Fibroblast of lung (primary cell): ENCODE measurements at regions not wholly inside any gene's neighbourhood (a gene's known extent, or its start where the extent isn't known, plus 50 kb on each side); places are given as distances from the start of the nearest gene placed in this dataset.

Experiments used
- DNase-seq, 2 donors: peaks; one replicate each; pipeline versions ENCODE4 v3.0.0 to v3.0.0-alpha.2; 2010; ENCODE audit warnings: low read depth in 2 of 2
- H2AFZ ChIP-seq: 2 replicates; pipeline ENCODE4 v1.5.1; 2012; ENCODE audit warnings: low read length, control low read depth, inconsistent platforms
- H3K27ac ChIP-seq: 2 replicates; pipeline ENCODE4 v1.5.1; 2011; ENCODE audit warnings: low read length, control low read depth; ENCODE audit not compliant: insufficient read depth
- H3K27me3 ChIP-seq: 2 replicates; pipeline ENCODE4 v1.5.1; 2011; ENCODE audit warnings: mild to moderate bottlenecking, low read length; ENCODE audit not compliant: control insufficient read depth, insufficient read depth
- H3K36me3 ChIP-seq: 2 replicates; pipeline ENCODE4 v1.5.1; 2011; ENCODE audit warnings: low read length; ENCODE audit not compliant: control insufficient read depth, insufficient read depth
- H3K4me1 ChIP-seq: 2 replicates; pipeline ENCODE4 v1.5.1; 2011; ENCODE audit warnings: low read length; ENCODE audit not compliant: control insufficient read depth, insufficient read depth; ENCODE audit errors: extremely low read depth
- H3K4me2 ChIP-seq: 2 replicates; pipeline ENCODE4 v1.5.1; 2011; ENCODE audit warnings: low read length, control low read depth; ENCODE audit not compliant: insufficient read depth; ENCODE audit errors: extremely low read depth
- H3K4me3 ChIP-seq, 4 experiments: fragments of 200-600 bp in 1 of 4; sonication (generic) in 1 of 4; replicated peaks in 1 of 4; 2 replicates each; pipeline ENCODE4 v1.5.1; 2011 to 2016; ENCODE audit warnings: low read length in 4 of 4, low read depth in 3 of 4, mild to moderate bottlenecking in 3 of 4, control low read depth in 2 of 4, inconsistent platforms in 1 of 4, mixed read lengths in 1 of 4; ENCODE audit not compliant: insufficient read depth in 1 of 4; ENCODE audit errors: control extremely low read depth in 1 of 4
- H3K79me2 ChIP-seq: 2 replicates; pipeline ENCODE4 v1.5.1; 2012; ENCODE audit warnings: mild to moderate bottlenecking, low read length, inconsistent platforms; ENCODE audit not compliant: control insufficient read depth, insufficient read depth
- H3K9ac ChIP-seq: 2 replicates; pipeline ENCODE4 v1.5.1; 2011; ENCODE audit warnings: mild to moderate bottlenecking, low read length, control low read depth; ENCODE audit not compliant: insufficient read depth
- H3K9me3 ChIP-seq: 2 replicates; pipeline ENCODE4 v1.5.1; 2012; ENCODE audit warnings: low read depth, low read length; ENCODE audit not compliant: control insufficient read depth, insufficient read depth
- H4K20me1 ChIP-seq: 2 replicates; pipeline ENCODE4 v1.5.1; 2011; ENCODE audit warnings: low read length; ENCODE audit not compliant: control insufficient read depth, insufficient read depth; ENCODE audit errors: extremely low read depth
- EZH2 ChIP-seq: IDR thresholded peaks from 2 replicates; pipeline ENCODE4 v1.5.1; 2012; ENCODE audit warnings: low read length, control low read depth, mild to moderate bottlenecking; ENCODE audit errors: missing control alignments
- TF ChIP-seq, protein P1 (sequence below), 2 donors: IDR thresholded peaks in 1 of 2; conservative IDR thresholded peaks in 1 of 2; 1 replicate in 1 of 2; 2 replicates in 1 of 2; pipeline ENCODE4 v1.5.1; 2011 to 2012; ENCODE audit warnings: low read length in 2 of 2, control low read depth in 1 of 2, inconsistent platforms in 1 of 2, low read depth in 1 of 2, mild to moderate bottlenecking in 1 of 2

DNA sequence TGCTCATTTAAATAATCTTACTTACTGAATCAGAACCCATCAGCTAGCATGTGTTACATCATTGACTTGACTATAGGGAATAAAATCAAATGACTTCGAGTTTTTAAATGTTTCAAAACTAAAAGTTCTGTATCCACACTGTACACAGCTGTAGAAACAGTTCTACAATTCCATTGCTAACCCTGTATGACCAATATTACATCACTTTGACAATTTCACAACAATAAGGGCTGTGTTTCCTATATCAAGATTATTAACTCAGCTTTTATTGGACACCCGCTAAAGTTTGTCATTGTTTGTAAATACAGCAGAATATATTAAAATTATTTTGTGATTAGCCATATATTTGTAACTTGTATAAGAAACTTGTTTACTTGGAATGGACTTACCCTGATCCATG is 540.8 kb downstream of the PRELID2 start:
- Histone ChIP-seq H3K9me3 (no peaks in the 10 kb centered on the region), H4K20me1 (no peaks in the 10 kb centered on the region), H3K36me3 (no peaks in the 10 kb centered on the region), H3K27ac (no peak overlapping the region), H3K4me3 (no peak overlapping the region), H3K27me3 (no peaks in the 10 kb centered on the region), H2AFZ (no peak overlapping the region), H3K79me2 (no peaks in the 10 kb centered on the region), H3K9ac (no peak overlapping the region), H3K4me2 (no peak overlapping the region), H3K4me1 (no peaks in the 10 kb centered on the region)
- TF ChIP-seq, protein P1, sequence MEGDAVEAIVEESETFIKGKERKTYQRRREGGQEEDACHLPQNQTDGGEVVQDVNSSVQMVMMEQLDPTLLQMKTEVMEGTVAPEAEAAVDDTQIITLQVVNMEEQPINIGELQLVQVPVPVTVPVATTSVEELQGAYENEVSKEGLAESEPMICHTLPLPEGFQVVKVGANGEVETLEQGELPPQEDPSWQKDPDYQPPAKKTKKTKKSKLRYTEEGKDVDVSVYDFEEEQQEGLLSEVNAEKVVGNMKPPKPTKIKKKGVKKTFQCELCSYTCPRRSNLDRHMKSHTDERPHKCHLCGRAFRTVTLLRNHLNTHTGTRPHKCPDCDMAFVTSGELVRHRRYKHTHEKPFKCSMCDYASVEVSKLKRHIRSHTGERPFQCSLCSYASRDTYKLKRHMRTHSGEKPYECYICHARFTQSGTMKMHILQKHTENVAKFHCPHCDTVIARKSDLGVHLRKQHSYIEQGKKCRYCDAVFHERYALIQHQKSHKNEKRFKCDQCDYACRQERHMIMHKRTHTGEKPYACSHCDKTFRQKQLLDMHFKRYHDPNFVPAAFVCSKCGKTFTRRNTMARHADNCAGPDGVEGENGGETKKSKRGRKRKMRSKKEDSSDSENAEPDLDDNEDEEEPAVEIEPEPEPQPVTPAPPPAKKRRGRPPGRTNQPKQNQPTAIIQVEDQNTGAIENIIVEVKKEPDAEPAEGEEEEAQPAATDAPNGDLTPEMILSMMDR (conservative IDR thresholded peaks at IDR 0.05 in 1 of 2, IDR thresholded peaks at IDR 0.05 in 1 of 2; ENCODE audit: low read depth in 1 of 2, low read length in 2 of 2) = no peak
- no peak for TF ChIP-seq EZH2
- peak in 1 of 2 donors; percentile 49 for DNase-seq

DNA sequence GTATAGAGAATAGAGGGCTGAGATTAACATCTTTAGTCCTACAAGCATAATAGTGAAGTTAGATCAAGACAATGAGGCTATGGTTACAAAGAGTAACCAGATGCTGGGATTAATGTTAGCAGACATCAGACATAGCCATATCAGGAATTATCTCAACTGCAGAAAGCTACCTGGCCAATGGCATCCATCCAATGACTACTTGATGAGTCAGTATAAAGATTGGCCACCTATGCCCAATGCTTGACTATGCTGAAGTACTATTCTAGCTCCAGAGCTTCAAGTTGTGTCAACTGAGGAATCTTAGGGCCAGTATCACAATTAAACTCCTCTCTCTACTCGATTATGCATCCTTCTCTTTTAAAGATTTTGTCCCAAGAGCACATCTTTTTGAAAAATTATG is 541.4 kb downstream of the PRELID2 start:
- Histone ChIP-seq H3K4me1 (no peaks in the 10 kb centered on the region), H3K4me3 (no peak overlapping the region), H3K36me3 (no peaks in the 10 kb centered on the region), H3K9ac (no peak overlapping the region), H4K20me1 (no peaks in the 10 kb centered on the region), H2AFZ (no peak overlapping the region), H3K79me2 (no peaks in the 10 kb centered on the region), H3K4me2 (no peak overlapping the region), H3K27ac (no peak overlapping the region), H3K27me3 (no peaks in the 10 kb centered on the region), H3K9me3 (no peaks in the 10 kb centered on the region)
- DNase-seq = no peak
- TF ChIP-seq, protein P1 (conservative IDR thresholded peaks at IDR 0.05 in 1 of 2, IDR thresholded peaks at IDR 0.05 in 1 of 2; ENCODE audit: low read depth in 1 of 2, low read length in 2 of 2) = no peak
- TF ChIP-seq EZH2 = no peak

DNA sequence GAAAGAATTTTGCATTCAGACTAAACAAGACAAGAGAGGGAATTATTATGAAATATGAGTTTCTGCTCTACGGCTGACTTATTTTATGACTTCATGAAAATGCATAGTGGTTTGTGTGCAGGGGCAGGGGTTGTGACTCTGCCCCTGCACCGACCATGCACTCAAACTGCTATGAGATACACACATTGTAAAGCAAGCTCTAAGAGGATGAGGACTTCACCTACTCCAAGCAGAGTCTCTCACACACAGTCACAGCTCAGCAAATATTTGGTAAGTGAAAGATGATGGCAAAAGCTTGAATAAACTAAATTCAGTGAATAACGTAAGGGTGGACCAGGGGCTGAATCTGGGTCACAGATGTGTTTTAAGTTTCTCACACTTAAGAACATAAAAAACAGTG is 542.9 kb downstream of the PRELID2 start:
- TF ChIP-seq EZH2 = no peak
- TF ChIP-seq, protein P1 (conservative IDR thresholded peaks at IDR 0.05 in 1 of 2, IDR thresholded peaks at IDR 0.05 in 1 of 2; ENCODE audit: low read depth in 1 of 2, low read length in 2 of 2) = no peak
- H3K4me3 ChIP-seq = no peak overlapping the region

More for the DNA sequence above, 542.9 kb downstream of the PRELID2 start:
- Histone ChIP-seq H3K27me3 (no peaks in the 10 kb centered on the region), H3K9ac (no peak overlapping the region), H2AFZ (no peak overlapping the region), H3K4me1 (no peaks in the 10 kb centered on the region), H4K20me1 (no peaks in the 10 kb centered on the region), H3K4me2 (no peak overlapping the region), H3K27ac (no peak overlapping the region), H3K9me3 (no peaks in the 10 kb centered on the region), H3K36me3 (no peaks in the 10 kb centered on the region), H3K79me2 (no peaks in the 10 kb centered on the region)
- no peak for DNase-seq
